AG09319 (cell line): ENCODE measurements at regions not wholly inside any gene's neighbourhood (a gene's known extent, or its start where the extent isn't known, plus 50 kb on each side); places are given as distances from the start of the nearest gene placed in this dataset.
"Not testable (repeated sequence)": the region's sequence is repeated elsewhere in the genome, so short reads cannot be mapped to it uniquely, and the experiment has no call there.

Experiments
- DNase-seq: peaks from one replicate; pipeline ENCODE4 v3.0.0-alpha.2; 2010; ENCODE audit warnings: low read depth; ENCODE audit errors: extremely low read depth
- TF ChIP-seq, protein P1 (sequence below): IDR thresholded peaks from 2 replicates; pipeline ENCODE4 v1.5.1; 2011; ENCODE audit warnings: low read depth, mild to moderate bottlenecking, inconsistent platforms, low read length, moderate library complexity

DNA sequence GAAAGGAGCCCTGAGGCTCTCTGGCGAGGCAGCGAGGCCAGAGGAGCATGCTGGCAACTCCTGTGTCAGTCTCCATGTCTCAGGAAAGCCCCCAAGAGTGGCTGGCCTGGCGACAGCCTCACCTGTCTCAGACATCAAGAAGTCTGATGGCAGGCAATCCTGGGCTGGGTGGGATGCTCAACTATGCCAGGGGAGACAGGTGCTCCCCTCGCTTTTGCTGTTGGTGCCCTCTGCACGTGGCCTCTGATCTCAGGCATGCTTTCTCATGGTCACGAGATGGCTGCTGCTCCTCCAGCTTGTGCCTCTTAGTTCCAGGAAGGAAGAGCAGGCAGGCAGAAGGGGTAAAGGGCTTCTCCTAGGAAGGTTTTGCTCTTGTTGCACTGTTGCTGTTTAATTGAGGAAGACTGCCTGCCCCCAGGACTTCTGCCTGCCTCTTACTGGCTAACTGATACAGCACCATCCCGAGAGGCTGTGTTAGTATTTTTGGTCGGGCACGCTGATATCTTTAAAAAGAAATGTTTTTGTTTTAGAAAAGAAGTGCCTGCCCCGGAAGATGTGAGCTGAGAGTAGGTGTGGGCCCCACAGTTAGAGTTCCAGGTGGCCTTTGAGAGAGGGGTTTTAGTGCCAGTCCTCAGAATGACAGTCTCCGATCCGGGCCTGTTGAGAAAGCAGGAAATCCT, 344.8 kb upstream of the HS6ST1 start:
- TF ChIP-seq, protein P1, sequence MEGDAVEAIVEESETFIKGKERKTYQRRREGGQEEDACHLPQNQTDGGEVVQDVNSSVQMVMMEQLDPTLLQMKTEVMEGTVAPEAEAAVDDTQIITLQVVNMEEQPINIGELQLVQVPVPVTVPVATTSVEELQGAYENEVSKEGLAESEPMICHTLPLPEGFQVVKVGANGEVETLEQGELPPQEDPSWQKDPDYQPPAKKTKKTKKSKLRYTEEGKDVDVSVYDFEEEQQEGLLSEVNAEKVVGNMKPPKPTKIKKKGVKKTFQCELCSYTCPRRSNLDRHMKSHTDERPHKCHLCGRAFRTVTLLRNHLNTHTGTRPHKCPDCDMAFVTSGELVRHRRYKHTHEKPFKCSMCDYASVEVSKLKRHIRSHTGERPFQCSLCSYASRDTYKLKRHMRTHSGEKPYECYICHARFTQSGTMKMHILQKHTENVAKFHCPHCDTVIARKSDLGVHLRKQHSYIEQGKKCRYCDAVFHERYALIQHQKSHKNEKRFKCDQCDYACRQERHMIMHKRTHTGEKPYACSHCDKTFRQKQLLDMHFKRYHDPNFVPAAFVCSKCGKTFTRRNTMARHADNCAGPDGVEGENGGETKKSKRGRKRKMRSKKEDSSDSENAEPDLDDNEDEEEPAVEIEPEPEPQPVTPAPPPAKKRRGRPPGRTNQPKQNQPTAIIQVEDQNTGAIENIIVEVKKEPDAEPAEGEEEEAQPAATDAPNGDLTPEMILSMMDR = no peak
- no peak for DNase-seq

DNA sequence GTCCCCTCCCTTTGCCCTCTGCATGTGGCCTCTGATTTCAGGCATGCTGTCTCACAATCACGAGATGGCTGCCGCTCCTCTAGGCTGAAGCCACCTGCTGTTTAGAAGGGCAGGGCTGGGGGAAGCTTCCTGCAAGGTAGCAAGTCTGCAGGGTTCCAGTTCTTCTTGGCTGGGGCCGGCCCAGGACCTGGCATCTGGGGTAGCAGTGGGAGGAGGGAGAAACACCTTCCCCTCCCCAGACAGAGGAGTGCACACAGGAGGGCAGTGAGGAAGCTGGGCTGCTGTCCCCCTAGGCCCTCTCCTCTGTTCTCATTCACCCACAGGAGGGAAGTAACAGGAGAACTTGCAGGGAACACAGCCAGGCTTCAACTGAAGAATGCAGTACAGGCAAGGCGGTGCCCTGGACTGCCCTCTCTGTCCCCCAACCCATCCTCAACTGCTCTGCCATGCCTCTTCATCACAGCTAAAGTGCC, 345.9 kb upstream of the HS6ST1 start:
- TF ChIP-seq, protein P1 = no peak
- no peak for DNase-seq

DNA sequence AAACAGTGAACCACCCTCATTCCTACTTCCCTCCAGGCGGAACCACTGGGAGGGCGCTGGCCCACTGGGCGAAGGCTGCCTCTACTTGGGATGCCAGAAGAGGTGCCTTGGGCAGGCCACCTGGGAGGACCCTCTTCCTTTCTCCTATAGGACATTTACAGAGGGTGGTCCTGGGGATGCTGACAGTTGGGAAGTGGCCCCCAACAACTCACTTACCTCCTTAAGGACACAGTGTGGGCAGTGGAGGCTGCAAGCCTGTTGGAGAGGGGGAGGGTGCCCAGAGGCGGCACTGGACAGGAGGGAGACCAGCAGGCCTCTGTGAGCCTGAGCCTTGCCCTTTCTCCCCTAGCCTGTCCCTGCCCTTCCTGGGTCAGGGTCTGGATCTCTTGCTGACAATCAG, 346.4 kb upstream of the HS6ST1 start:
- DNase-seq = no peak
- TF ChIP-seq, protein P1 = no peak

DNA sequence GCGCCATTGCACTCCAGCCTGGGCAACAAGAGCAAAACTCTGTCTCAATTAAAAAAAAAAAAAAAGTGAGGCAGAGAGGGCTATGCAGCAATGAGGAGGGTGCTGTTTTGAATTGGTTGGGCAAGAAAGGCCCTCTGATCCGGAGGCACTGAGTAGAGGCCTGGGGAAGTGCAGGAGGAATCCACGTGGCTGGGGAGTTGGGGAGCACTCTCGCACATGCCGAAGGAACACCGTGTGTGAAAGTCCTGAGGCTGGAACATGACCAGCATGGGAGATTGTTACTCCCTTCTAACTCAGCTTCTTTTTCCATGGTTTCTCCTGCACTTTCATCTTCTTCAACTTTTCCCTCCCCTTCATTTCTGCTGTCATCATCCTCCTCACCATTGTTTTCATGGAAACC, 347.9 kb upstream of the HS6ST1 start:
- no peak for DNase-seq
- TF ChIP-seq, protein P1 = no peak

DNA sequence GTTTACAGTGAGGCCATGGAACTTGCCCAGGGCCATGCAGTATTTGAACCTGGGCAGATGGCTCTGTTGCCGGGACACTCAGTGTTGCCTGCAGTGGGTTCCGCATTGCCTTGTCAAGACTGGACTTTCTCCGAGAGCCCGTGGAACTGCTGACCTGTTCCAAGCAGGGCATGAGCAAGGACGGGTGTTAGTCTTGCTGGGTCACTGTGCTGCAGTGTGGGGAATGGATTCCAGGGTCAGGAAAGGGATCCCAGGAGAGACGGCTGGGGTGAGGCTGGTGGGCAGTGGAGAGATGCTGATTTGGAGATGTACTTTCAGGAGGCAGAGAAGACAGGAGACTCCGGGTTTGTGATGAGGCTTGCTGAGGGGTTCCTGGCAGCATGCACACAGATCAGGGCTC, 348.7 kb upstream of the HS6ST1 start:
- DNase-seq = no peak
- TF ChIP-seq, protein P1 = no peak

DNA sequence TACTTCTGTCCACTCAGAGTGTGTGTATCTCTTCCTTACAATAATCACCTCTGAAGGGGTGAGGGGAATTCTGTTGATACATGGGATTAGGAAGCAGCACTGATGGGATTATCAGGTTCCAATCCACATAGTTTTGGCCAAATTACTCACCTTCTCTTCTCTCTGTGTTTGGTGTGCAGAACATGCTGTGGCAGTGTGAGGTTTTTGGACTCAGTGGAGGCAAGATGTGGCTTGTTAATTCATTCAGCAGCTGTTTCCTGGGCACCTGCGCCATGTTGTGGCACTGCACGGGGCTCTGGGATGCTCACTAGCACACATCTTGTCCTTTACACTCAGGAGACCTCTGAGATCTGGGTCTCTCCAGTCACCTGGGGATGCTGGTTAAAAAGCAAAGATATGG, 350.3 kb upstream of the HS6ST1 start:
- DNase-seq = no peak
- TF ChIP-seq, protein P1 = no peak

DNA sequence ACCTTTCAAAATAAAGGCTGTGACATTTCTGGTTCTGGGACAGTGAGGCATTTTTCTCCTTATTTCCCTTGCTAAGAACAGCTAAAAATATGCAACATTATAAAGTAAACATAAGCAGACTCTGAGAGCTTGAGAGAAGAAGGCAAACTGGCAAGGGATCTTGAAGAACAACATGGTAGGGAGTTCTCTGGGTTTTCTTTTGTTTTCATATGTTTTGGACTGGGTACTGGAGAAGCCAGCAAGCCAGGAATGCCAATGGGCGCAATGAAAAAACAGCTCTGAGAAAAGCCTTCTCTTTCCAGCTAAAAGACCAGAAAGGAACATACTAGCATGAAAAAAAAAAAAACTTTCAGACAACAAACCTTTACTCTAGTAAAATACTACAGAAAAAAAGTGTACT, 351.4 kb upstream of the HS6ST1 start:
- no peak for DNase-seq
- TF ChIP-seq, protein P1 = no peak

DNA sequence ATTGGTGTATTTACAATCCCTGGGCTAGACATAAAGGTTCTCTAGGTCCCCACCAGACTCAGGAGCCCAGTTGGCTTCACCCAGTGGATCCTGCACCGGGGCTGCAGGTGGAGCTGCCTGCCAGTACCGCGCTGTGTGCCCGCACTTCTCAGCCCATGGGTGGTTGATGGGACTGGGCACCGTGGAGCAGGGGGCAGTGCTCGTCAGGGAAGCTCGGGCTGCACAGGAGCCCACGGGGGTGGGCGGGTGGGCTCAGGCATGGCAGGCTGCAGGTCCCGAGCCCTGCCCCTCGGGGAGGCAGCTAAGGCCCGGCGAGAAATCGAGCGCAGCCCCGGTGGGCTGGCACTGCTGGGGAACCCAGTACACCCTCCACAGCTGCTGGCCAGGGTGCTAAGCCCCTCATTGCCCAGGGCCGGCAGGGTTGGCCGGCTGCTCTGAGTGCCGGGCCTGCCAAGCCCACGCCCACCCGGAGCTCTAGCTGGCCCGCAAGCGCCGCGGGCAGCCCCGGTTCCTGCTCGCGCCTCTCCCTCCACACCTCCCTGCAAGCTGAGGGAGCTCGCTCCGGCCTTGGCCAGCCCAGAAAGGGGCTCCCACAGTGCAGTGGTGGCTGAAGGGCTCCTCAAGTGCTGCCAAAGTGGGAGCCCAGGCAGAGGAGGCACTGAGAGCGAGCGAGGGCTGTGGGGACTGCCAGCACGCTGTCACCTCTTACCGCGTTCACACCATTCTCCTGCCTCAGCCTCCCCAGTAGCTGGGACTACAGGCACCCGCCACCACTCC, 353.5 kb upstream of the HS6ST1 start:
- not testable (repeated sequence) for DNase-seq

DNA sequence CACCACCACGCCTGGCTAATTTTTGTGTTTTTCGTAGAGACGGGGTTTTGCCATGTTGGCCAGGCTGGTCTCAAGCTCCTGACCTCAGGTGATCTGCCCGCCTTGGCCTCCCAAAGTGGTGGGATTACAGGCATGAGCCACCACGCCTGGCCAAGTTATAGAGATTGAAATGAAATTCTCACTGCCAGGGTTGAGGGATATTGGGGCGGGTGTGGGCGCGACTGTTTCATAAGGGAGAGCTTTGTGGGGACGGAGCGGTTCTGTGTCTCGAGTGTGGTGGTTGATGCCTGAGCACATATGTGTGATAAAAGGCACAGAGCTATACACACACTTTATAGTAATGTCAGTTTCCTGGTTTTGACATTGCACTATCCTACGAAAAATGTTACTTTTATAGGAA, 361.0 kb upstream of the HS6ST1 start:
- DNase-seq = not testable (repeated sequence)
